Mesenteric fat pad (tissue), 1 donor: ENCODE measurements at regions not wholly inside any gene's neighbourhood (a gene's known extent, or its start where the extent isn't known, plus 50 kb on each side); places are given as distances from the start of the nearest gene placed in this dataset.

Experiments
- DNase-seq: peaks from one replicate; pipeline ENCODE4 v3.0.0-alpha.2; 2020; ENCODE audit warnings: low spot score
- donor health status: DM: yes; HTN: yes; CAD: no.

DNA sequence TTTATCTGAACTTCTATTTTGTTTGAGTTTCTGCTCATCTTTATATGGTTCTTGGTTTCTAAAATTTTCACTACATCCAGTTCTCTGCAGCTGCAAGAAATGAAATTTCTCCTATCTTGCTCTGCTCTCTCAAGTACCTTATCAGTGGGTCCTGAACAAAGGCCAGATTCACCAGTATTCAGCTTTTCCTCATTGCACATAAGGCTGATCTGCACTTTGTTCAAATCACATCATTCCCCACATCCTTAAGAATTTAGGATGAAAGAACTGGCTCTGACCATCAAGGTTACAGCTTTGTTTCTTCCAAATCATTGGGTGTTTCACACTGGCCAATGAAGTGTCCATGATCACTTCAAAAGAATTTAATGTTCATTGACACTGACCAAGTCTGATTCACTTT, 211.4 kb downstream of the GRIN2B start:
- no peak for DNase-seq

DNA sequence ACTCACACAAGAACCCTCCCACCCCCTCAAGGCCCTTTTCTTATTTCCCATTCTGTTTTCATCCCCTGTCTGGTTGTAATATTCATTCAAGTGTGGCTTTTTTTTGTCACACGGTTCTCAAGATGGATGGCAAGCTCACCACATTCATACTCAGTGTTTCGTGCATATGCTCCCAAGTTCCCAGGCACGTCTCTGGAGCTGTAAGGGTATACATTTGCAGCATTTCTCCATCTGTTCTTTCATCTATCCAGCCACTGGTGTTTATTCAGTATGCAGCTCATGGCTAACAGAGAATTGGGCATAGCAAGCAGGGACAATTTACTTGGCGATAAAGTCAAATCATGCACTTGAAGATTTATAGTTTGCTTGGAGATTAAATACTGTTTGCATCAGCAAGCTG, 212.1 kb downstream of the GRIN2B start:
- DNase-seq, result no peak

DNA sequence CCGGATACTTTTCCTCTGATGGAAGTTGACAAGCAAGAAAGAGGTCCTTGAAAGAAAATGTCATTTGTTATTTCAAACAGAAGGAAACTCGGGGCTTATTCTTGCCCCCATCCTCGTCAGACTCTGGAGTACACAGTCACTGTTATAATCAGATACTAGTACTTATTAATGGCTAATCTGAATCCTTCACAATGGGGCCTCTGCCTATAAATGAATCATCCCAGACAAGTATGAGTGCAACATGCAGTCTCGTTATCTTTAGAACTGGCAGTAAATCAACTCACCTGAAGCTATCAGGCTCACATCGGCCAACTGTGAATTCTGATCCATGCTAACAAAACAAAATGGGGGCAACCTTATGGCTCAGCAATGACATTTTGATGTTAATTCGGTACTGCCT, 216.7 kb downstream of the GRIN2B start:
- DNase-seq, result no peak

DNA sequence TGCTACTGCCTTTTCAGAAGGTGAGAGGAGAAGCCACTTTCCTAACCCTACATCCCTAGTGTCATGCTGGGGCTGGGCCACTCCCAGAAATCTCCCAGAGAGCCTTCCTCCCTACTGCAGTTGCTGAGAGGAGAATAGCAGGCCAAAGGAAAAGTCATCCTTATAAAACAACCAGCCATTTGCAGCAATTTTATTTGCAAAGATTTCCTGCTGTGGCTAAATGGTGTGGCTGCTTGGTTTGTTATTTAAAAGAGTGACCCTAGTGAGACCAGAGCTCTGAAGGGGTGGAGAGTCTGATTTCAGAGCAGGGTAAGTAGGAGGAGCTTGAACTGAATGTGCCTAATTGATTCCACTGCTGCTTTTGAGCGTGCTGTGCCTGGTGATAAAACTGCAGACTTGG, 232.0 kb downstream of the GRIN2B start:
- DNase-seq, result no peak

DNA sequence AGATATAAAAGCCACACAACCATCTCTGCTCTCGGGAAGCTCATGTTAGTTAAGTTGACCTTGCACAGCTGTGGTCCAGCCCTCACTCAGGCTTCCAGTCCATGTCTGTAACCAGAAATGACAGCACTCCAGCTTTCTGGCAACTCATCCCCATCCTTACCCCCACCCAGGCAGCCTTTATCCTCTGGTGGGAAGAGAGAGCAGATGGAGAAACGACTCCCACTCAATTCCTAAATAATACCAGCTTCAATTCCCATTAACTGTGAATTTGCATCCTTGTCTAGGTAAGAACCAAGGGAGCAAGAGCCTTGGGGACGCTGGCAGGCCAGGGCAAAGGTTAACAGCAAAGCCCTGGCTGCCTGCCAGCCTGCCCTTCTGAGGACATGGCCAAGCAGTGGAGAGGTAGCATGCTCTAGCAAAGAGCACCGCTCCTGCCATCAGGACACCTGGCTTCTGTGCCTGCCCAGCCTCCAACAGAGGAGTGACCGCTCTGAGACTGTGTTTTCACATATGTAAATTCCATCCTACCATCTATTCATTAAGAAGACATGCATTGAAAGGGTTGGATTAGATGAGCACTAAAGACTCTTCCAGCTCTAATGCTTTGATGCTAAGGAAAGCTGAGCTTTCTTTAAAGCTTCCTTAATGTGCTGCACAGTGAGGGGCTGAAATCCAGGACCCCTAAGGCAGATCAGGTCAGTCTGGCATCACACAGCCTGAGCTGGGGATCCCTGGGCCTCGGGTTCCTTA, 236.1 kb downstream of the GRIN2B start:
- no peak for DNase-seq

DNA sequence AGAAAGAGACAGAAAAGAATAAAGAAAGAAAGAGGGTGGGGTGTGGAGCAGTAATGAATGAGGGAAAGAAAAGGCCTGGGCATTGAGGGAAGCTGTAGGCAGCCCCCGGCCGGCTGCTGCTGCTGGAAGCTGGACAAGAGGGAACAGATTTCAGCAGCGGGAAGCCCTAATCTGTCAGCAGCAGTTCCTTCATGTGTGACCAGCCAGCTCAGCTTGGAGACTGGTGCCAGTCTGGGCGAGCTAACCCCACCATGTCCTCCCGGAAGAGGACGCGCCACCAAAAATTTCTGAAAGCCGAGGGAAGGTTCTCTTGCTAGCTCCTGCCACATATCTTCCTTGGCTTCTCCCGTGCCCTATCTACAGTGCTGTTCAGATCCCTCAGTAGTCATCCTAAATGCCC, 236.8 kb downstream of the GRIN2B start:
- DNase-seq, result no peak

DNA sequence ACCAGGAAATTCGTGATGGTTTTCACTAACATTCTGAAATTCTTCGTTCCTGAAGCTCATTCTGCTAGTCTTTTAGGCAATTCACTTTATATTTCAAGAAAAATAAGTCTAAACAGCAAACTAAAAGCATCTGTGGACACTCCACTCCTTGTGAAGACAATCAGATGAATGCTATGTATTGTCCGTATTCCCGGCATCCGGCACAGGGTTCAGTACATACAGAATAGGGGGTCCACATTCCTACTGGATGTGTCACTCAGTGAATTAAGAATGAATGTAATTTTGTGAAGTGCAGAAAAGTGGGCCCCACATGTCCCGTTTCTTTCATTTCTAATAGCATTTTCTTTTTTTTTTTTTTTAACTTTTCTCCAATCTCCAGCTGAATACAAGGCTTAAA, 241.3 kb downstream of the GRIN2B start:
- no peak for DNase-seq

DNA sequence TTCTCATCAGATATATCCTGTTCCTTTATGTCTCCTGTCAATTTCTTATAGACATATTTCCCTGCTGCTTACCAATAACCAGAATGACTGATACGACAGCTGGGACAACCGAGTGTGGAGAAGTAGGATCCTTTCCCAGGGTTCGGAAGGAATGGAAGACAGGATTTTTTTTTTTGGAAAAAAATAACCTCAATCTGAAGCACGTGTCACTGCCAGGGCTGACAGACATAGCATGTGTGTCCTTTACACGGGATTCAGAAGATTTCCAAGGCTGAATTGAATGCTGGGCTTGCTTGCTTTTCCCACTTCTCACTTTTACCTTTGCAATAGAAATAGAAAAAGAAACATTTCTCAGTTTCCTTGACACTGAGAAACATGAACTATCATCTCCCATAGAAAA, 245.7 kb downstream of the GRIN2B start:
- DNase-seq, result no peak

DNA sequence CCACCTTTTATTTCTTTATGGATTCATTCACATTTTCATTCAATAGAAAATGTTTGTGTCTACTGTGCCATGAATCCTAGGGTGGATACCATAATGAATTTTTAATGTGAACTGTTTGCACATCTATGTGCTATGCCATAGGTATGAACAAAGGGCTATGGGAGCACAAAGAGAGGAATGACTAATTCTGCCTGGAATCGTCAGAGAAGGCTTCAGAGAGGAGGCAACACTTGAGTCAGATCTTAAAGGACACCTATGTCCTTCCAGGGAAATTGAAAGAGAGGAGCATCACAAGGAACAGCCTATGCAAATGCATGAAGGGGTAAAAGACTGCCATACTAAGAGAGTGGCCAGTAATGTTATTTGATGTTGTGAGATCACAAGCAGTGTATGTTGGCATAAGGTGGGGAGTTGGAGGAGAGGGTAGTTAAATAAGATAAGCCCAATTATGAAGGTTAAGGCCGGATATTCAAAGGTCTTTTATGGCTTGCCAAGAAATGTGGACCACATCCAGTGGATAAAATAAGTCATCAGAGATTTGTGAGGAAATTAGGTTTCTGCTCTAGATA, 246.7 kb downstream of the GRIN2B start:
- no peak for DNase-seq

DNA sequence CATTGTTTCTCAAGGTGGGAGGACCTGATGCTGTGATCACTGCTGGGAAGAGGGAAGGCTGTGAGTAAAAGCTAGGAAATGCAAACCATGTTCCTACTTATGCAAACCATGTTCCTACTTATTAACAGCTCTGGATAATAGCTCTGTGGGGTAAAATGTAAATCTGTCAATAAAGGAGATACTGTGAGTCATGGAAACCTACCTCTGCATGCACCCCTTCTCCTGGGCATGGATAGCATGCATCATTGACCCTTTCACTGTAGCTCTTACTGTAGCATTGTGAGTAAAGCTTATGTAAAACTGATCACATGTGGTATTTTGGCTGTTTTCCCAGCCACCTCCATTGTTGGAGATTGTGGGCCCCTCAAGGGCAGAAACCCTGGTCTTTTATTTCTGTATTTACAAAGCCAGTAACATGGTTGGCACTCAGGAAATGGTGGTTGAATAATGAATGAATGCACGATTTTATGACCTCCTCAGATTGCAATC, 253.7 kb downstream of the GRIN2B start:
- no peak for DNase-seq

DNA sequence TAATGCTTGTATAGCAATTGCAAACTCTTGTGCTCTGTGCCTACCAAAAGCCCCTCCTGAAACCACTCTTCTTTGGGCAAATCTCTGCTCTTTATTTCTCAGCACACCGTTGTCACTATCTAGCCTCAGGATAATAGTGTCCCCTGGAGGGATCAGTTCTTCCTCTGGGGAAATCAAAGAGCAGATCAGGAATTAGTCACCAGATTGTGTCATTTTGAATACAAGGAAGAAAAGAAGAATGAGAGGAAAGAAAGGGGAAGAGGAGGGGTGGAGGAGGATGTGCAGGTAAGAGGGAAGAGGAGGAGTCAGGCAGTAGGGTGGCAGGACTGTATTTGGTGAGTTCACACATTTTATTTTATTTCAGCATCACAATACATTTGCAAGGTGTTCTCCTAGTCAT, 256.4 kb downstream of the GRIN2B start:
- DNase-seq, result no peak

DNA sequence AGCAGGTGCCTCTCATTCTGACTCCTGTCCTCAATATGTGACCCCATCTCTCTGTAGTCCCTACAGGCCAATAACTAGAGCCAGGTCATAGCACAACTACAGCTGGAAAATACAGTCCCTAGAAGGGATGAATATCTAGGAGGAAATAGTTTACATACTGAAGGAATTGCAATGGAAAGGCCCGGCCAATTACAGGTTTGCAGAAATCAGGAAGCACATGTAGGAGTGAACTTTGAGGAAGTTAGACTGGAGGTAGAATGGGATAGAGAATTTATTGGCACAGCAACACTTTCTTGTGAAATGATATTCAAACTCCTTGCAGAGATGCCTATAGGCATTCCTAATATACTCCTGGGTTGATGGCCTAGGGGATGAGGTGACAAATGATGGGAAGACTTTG, 257.3 kb downstream of the GRIN2B start:
- DNase-seq, result no peak

DNA sequence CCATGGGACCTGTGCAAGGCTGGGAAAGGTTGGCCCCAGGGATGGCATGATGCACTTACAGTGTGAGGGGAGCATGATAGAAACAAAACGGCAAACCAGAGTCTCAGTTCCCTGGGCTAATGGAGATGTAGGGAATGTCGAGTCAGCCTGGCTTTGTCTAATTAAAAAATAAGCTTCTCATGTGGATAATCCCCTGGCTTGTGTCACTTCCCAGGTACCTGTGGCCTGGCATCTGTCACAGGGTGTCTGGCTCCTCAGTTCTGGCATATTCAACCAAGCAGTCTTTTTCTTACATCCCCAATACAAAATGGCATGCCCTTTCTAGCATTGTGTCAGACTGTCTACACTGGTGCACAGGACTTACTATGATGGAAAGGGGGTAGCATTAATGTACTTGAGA, 261.4 kb downstream of the GRIN2B start:
- DNase-seq, result no peak

DNA sequence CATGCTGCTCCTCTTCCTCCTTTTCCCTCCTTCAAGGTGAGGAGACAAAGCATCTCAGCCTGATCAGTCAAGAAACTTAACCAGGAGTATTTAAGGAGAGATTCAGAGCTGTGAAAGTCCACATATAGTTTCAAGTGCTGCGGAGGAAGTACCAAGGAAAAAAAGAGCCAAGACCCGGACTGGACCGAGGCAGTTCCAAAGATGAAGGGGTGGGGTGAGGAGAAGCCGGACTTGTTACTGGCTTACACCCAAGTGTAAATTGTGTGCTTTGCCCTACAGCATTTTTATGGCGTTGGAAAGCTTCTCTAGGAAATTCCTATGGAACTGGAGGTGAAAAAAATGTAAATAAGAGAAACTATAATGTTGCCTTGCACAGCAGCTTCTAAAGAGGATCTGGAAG, 263.1 kb downstream of the GRIN2B start:
- DNase-seq, result no peak

DNA sequence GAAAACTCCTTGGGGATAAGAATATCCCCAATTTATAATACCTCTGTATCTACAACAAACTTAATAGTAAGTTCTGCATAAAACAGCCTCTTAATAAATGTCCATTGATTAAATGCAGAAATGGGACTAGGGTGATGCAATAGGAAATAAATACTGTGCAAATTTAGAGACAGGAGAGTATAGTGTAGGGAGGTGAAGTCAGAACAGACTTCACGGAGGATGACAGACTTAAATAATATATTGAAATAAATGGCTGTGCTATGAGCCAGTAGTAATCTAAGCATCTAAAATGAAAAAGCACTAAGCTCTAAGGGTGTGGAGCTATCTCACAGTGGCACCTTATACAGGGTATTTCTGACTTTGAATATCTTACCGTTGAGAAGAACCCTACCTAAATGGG, 265.3 kb downstream of the GRIN2B start:
- no peak for DNase-seq

DNA sequence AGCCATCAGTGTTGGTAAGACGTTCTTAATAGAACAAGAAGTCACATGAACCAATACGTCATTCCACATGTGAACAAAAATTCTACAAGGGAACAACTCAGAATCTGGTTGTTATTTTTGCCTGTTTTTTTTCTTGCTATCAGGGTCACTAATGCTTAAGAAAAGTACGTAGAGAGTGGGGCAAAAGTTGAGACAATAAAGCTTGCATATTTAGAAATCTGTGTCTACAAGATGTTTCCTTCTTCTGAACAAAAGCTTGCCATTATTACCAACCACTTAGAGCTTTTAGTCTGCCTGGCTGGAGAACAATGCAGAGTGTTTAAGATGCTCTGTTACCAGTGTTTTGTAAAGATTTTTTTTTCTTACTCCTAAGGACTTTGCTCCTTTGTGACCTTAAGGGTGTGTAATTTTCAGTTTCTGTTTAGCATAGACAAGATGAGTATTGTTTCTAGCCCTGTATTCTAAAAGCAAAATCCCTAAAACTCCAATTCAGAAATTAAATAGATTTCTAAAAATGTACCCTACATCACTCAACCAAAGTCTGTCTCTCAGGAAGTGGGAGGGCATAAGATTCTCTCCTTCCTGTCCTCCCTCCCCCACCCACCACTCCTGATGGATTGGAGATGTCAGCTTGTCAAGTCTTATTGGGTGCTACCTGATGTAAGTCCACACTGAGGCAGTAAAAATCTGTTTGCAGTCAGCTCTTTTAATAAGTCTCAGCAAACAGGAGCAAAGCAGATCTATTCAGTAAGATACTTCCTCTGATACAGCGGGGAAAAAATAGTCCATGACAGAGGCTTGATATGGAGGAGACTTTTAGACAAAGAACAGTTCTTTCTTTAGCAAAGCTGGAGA, 267.6 kb downstream of the GRIN2B start:
- no peak for DNase-seq

DNA sequence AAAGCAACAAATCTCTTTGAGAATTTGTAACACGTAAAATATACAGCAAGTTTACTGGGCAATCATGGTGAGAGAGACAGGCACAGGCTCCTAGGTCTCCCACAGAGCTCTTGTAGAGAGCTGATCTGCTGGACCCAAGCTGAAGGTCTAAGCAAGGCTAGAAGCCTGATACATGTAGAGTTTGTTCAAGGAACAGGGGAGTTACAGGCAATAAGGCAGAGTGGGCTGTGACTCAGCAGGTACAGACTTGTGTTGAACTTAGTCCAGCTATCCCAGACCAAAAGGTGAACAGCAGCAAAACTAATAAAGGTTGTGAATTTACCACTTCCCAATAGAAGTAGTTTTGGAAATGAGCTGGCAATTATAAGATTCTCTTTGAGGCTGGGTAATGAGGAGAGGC, 273.6 kb downstream of the GRIN2B start:
- DNase-seq, result no peak

DNA sequence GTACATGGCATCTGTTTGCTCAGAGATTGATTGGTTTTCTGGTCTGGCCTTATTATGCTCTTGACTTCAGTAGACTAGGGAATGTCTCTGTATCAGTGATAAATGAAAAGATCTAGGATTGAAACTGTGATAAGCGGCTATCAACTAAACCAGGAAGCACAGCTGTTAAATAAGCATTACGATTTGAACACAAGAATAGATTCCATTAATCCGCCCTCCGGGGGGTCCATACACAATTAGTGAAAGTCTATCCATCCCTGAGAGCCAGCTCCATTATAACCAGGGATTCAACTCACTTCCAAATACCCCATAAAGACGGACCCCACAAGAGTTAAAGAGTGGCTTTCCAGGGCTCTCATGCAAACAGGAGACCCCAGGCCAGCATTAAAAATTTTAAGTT, 279.0 kb downstream of the GRIN2B start:
- no peak for DNase-seq

DNA sequence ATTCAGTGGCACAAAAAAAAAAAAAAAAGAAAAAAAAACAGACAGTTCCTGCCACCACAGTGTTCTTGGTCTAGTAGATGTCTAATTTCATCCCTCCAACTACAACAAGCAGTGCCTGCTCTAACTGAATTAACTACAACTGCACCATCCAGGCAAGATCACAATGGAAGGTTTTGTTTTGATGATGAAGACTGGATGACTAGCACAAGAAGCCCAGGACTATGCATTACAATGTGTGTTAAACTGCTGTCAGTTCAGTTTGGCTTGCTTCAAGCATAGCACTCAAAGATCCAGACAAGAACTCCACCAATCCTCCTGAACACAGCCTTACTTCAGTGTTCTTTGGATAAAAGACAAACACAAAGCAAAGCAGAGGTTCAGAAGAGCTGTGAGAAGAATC, 279.9 kb downstream of the GRIN2B start:
- no peak for DNase-seq

DNA sequence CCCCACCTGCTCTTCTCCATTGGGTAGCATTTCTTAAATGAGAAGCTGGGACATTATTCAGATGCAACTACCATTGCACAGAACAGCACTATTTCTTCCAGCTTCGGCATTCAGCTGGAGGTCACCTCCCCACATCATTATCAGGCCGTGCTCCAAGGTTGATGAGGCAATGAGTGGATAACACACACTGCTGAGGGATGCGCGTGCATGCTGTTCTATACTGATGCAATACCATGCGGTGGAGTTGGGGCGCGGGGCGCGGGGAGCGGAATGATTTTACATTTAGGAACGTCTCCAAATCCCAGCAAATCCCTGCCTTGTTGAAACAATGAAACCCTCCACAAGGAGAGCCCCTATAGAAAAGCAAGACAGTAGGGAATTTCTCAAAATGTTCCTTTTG, 283.4 kb downstream of the GRIN2B start:
- no peak for DNase-seq

DNA sequence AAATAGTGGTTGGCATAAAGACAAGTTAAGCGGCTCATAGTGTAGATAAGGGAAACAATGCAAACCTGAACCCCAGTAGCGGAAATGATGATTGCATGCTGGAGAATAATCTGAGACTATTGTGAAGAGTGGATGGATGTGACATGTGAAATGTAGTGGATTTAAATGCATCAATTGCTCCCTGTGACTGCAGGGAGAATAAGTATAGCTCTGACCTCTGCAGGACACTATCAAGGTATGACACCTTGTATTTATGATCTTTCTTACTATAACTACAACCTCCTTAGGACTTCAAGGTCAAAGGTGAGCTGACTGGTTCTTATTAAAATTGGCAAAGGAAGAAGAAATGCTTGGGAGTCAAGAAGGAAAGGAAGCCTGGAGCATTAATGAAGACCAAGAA, 285.6 kb downstream of the GRIN2B start:
- DNase-seq, result no peak

DNA sequence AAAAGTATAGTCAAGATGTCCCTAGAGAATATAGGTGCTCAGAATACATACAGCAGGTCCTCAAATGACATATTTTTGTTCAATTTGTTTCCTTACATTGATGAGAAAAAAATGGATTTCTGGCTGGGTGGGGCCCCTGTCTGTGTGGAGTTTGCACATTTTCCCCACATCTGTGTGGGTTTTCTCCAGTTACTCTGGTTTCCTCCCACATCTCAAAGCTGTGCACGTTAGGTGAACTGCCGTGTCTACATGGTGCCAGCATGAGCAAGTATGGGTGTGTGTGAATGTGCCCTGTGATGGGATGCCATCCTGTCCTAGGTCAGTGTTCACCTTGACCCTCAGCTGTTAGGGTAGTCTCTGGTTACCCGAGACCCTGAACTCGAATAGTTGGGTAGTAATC, 289.1 kb downstream of the GRIN2B start:
- no peak for DNase-seq
